NOMO-1 treated with DMSO at 0.1 percent for 48 hours (cell line): ENCODE measurements at regions not wholly inside any gene's neighbourhood (a gene's known extent, or its start where the extent isn't known, plus 50 kb on each side); places are given as distances from the start of the nearest gene placed in this dataset.
"Not testable (repeated sequence)": the region's sequence is repeated elsewhere in the genome, so short reads cannot be mapped to it uniquely, and the experiment has no call there.

Experiments used
- DNase-seq: peaks from one replicate; lab custom pipeline; 2025; ENCODE audit not compliant: unreplicated experiment; lab: John Stamatoyannopoulos, UW

GRCh38 chrX:68953331-68953730, 124.5 kb downstream of the EFNB1 start:
- DNase-seq: no peak

GRCh38 chrX:68951942-68952619, 123.3 kb downstream of the EFNB1 start:
- not testable (repeated sequence) for DNase-seq

GRCh38 chrX:68950937-68951336, 122.1 kb downstream of the EFNB1 start:
- no peak for DNase-seq

GRCh38 chrX:68947882-68948605, 119.2 kb downstream of the EFNB1 start:
- DNase-seq: no peak

- no peak for DNase-seq
These were observed 116.9 kb downstream of the EFNB1 start for GRCh38 chrX:68945603-68946228.

- DNase-seq: no peak
These were observed 116.3 kb downstream of the EFNB1 start for GRCh38 chrX:68945081-68945602.

GRCh38 chrX:68944211-68944610, 115.4 kb downstream of the EFNB1 start:
- DNase-seq: no peak

GRCh38 chrX:68942840-68943239, 114.0 kb downstream of the EFNB1 start:
- DNase-seq: no peak

- no peak for DNase-seq
These were observed 113.3 kb downstream of the EFNB1 start for GRCh38 chrX:68942104-68942503.

- DNase-seq: no peak
These were observed 112.6 kb downstream of the EFNB1 start for GRCh38 chrX:68941385-68941952.

GRCh38 chrX:68940601-68941000, 111.8 kb downstream of the EFNB1 start:
- DNase-seq: no peak

GRCh38 chrX:68939868-68940267, 111.0 kb downstream of the EFNB1 start:
- no peak for DNase-seq

- no peak for DNase-seq
These were observed 109.6 kb downstream of the EFNB1 start for GRCh38 chrX:68938244-68939004.

GRCh38 chrX:68937581-68937980, 108.8 kb downstream of the EFNB1 start:
- DNase-seq: no peak

- DNase-seq: no peak
These were observed 107.8 kb downstream of the EFNB1 start for GRCh38 chrX:68936608-68937007.

- no peak for DNase-seq
These were observed 107.3 kb downstream of the EFNB1 start for GRCh38 chrX:68936126-68936525.

- no peak for DNase-seq
These were observed 106.5 kb downstream of the EFNB1 start for GRCh38 chrX:68935362-68935761.

GRCh38 chrX:68934922-68935321, 106.1 kb downstream of the EFNB1 start:
- DNase-seq: no peak

- no peak for DNase-seq
These were observed 105.6 kb downstream of the EFNB1 start for GRCh38 chrX:68934421-68934820.

GRCh38 chrX:68932611-68933010, 103.8 kb downstream of the EFNB1 start:
- no peak for DNase-seq

GRCh38 chrX:68931345-68931744, 102.5 kb downstream of the EFNB1 start:
- no peak for DNase-seq
